Fibroblast of the aortic adventitia (primary cell): ENCODE measurements at regions not wholly inside any gene's neighbourhood (a gene's known extent, or its start where the extent isn't known, plus 50 kb on each side); places are given as distances from the start of the nearest gene placed in this dataset.
"Not testable (repeated sequence)": the region's sequence is repeated elsewhere in the genome, so short reads cannot be mapped to it uniquely, and the experiment has no call there.

ENCODE experiments used
- DNase-seq: peaks from one replicate; pipeline ENCODE4 v3.0.0-alpha.2; 2010; ENCODE audit warnings: low read depth
- H3K4me3 ChIP-seq: 2 replicates; pipeline ENCODE4 v1.5.1; 2011; ENCODE audit warnings: low read depth, mild to moderate bottlenecking, control low read depth, low read length, moderate library complexity
- TF ChIP-seq, protein P1 (sequence below): IDR thresholded peaks from 2 replicates; pipeline ENCODE4 v1.5.1; 2011; ENCODE audit warnings: mild to moderate bottlenecking, low read length, control low read depth, inconsistent platforms; ENCODE audit not compliant: insufficient read depth

DNA sequence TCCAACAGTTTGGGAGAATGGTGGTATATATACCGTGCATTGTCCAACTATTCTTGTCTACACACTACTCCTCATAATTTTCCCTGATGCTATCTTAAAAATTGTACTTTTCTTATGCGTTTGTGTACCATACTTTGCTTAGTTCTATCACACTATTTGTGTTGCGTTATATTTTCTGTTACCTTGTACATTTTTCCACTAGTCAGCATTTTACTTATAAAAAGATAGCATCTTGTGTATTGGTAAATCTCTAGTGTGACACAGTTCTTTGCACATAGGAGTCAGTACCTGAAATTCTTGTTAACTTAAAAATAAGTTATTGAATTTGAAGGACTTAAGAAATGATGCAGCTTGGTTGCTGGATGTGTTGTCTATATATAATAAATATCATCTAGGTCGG, 201.8 kb upstream of the LMO3 start:
- H3K4me3 ChIP-seq, result no peak overlapping the region
- TF ChIP-seq, protein P1, sequence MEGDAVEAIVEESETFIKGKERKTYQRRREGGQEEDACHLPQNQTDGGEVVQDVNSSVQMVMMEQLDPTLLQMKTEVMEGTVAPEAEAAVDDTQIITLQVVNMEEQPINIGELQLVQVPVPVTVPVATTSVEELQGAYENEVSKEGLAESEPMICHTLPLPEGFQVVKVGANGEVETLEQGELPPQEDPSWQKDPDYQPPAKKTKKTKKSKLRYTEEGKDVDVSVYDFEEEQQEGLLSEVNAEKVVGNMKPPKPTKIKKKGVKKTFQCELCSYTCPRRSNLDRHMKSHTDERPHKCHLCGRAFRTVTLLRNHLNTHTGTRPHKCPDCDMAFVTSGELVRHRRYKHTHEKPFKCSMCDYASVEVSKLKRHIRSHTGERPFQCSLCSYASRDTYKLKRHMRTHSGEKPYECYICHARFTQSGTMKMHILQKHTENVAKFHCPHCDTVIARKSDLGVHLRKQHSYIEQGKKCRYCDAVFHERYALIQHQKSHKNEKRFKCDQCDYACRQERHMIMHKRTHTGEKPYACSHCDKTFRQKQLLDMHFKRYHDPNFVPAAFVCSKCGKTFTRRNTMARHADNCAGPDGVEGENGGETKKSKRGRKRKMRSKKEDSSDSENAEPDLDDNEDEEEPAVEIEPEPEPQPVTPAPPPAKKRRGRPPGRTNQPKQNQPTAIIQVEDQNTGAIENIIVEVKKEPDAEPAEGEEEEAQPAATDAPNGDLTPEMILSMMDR, result no peak
- no peak for DNase-seq

DNA sequence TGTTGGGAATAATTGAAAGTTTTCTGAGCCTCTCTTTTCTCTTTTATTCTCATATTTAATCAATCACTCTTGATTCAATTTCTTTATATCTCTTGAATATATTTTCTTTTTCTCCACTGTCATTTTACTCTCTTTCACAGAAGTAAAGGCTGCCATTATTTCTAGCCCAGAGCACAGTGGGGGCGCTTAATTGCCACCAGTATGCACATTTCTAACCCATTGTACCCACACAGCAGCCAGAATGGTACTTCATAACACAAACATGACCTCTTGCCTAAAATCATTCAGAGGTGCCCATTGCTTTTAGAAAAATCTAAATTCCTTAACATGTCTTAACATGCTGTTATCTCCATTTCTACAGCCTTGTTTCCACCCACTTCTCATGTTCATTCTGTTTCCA, 190.2 kb upstream of the LMO3 start:
- no peak overlapping the region for H3K4me3 ChIP-seq
- no peak for DNase-seq
- TF ChIP-seq, protein P1, result no peak

DNA sequence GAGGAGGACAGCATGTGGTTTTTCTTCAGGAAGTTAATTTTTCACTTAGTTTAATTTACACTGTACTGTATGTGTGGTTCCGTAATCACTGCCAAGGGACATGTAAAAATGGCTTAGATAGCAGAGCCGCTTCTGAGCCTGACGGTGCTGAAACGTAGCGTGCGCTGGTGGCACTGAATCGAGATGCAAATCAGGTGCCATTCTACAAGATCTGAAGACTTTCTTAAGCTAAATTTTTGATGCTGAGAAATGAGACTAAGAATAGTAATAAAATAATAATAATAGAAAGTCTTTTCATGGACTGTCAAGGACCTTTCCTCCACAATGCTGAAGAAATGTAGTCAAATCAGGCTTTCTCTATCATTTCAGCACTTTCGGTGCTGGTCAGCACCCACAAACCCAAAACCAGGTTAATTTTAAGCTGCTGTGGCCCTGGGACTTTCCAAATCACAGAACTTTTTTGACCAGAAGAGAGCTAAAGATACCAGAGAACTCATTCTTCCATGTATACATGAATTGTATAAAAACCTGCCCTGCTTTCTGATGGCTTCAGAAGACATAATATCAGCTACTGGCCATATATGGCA, 183.3 kb upstream of the LMO3 start:
- H3K4me3 ChIP-seq, result no peak overlapping the region
- no peak for DNase-seq
- TF ChIP-seq, protein P1, result no peak

DNA sequence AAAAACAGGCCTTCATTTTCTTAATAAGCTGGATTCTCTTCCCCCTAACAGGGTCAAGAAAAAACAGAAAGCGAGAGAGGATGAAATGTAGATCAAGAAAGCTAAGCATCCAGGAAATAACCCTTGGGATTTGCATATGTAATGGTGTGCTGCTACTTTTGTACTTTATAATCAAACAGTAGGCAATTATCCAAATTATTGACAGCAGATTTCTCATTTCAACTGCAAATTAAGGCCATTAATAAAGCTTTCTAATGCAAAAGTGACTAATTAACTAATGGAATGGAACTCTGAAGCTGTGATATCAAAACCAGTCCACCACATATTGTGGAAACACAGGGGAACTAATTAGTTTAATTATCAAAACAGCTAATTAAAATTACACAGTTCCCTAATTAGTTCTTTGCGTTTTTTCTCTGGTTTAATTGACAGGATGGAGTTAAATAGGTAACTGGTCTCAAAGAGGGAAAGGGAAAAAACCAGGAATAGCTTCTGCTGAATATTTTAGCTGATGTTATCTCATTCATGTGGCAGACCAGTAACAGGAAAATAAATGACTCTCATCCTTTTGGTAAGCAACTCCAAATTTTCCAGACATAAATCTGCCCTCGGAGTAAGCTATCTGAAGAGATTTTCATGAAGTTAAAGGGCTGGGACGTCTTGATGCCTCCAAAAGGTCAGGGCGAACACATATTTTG, 182.7 kb upstream of the LMO3 start:
- H3K4me3 ChIP-seq, result no peak overlapping the region
- TF ChIP-seq, protein P1, result no peak
- no peak for DNase-seq

DNA sequence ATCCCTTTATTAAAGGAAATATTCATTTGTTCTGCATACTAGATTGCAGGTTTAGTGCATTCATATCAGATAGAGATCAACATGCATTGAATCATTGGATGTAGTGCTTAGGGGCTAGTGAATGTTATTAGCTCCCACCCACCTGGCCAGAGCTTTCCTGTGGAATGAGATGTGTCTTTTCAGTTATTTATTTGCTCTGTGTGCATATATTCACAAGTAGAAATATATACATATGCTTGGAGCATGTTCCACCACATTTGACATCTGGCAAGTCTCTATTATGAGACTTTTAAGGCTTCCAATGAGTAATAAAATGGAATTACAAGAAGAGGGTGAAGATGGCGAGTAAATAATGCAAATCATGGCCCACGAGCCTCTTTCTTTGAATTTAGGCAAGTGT, 180.0 kb upstream of the LMO3 start:
- no peak for DNase-seq
- H3K4me3 ChIP-seq, result no peak overlapping the region
- TF ChIP-seq, protein P1, result no peak

DNA sequence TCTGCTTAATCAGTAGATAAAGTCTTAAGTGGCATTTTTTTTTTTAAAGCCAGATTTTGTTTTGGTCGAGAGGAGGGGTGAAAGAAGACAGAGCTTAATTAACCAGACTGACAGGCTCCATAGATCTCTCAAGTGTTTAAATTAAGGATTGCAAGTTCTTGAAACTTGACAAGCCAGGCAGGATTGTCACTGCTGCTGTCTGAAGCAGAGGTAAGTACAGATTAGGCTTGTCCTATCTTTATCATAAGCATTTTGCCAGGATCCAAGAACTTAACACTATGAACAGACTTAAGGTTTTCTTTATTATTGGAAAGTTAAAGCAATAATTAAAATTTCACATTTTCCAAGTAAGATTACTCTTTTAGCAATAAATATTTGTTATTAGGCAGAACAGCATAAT, 179.6 kb upstream of the LMO3 start:
- TF ChIP-seq, protein P1, result no peak
- no peak overlapping the region for H3K4me3 ChIP-seq
- DNase-seq, result no peak

DNA sequence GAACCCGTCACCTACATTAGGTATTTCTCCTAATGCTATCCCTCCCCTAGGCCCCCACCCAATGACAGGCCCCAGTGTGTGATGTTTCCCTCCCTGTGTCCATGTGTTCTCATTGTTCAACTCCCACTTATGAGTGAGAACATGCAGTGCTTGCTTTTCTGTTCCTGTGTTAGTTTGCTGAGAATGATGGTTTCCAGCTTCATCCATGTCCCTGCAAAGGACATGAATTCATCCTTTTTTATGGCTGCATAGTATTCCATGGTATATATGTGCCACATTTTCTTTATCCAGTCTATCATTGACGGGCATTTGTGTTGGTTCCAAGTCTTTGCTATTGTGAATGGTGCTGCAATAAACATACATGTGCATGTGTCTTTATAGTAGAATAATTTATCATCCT, 163.2 kb upstream of the LMO3 start:
- not testable (repeated sequence) for H3K4me3 ChIP-seq, DNase-seq
